GM21390 (cell line): ENCODE measurements at regions not wholly inside any gene's neighbourhood (a gene's known extent, or its start where the extent isn't known, plus 50 kb on each side); places are given as distances from the start of the nearest gene placed in this dataset.

Experiments used
- ATAC-seq: cut with Tn5 transposase; IDR thresholded peaks from one replicate; pipeline ENCODE4 v1.9.1; 2021; ENCODE audit not compliant: unreplicated experiment

DNA sequence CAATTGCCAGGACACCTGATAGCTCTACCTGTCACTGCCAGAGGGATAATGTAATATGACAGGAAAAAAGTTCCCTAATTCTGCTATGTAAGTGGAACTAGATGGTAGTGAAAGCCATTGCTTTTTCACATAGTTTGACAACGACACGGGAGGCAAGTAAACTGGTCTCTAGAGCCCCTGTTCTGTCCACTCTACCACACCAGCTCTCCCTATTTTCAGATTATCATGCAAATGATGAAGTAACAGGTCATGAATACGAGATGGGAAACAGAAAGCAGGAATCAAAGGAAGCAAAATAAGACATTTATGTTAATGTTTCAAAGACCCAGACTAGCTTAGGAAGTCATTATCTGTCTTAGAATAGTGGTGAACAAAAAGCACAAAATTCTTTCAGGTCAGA lies 56.2 kb downstream of the TAF11L14 start:
- no peak for ATAC-seq

DNA sequence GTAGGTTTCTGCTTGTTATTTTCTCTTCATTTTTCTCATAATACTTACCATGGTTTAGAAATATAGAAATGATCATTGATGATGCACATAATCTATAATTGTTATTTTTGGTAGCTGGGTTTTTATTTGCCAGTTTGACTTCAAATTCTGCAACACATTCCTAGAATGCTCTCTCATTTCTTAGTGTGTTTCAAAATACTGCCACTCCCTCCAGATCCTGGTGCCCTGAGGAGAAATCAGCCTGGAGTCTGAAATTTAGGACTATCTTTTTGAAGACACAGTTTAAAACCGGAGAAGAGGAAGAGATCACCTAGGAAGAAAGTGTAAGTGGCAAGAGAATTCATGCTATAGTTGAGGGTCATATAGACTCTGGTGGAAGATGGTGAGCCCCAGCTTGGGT lies 57.5 kb downstream of the TAF11L14 start:
- ATAC-seq: no peak

DNA sequence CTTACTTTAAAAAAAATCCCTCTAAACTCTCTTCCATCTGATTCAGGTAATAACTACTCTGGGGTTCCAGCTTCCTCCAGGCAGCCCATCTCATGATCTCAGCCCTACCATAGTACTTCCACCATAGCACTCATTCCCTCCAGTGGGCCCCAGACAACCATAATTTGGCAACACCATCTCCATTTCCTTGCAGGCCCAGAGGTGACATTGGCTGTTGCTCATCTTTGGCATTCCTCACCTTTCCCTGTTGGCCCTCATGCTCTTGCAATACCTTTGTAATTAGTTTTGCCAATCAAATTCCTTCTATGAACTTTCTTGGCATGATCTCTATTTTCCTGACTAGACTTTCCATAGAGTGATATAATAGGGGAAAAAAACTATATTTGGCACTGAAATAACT lies 60.1 kb downstream of the TAF11L14 start:
- no peak for ATAC-seq

DNA sequence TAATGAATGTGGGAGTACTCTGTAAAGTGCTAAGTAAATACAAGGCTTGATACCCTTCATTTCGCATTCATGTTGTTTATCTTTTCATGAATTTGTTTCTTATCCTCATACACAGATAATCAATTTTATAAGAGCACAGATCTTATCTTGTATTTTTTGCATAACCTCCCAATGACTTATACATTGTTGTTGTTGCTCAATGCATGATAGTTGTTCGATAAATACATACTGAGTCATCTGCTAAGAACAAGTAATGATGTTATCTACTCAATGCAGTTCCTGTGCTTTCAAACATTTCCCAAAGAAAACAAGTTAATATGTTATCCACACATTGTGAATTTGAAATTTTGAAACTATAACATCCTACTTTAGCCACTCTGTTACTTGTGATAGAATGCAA lies 60.7 kb downstream of the TAF11L14 start:
- no peak for ATAC-seq

DNA sequence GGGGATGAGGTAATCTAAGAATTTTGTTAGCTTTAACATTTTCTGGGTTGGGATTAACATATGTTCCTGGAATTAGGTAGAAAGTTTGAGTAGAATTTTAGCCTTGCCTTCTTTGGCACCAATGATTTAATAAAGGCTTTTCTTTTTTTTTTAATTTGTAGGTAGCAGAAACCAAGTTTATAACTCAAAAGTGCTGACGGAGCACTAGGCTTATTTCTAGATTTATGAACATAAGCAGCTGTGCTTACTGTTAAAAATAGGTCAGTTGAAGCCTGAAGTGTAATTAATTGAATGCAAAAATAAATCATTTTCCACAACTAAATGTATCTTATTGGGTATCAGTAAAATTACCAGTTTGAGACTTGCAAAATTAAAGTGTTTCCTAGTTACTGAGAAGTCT lies 62.4 kb downstream of the TAF11L14 start:
- ATAC-seq: no peak

DNA sequence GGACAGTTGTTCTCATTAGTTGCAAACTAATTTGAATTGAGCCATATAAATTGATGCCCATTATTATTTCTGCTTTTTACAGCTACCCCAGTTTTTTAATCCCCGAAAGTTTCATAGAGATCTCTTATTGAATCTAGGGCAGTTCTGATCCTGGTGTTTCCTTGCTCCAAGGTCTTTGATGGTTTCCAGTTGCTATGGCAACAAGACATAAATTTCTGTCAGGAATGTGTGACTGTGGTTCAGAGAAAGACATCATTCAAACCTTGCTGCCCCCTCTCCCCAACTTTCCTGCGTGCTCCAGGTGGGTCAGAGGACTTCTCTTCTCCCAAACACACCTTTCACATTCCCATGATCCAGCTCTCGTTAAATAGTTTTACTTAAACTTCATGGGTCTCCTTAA lies 63.4 kb downstream of the TAF11L14 start:
- no peak for ATAC-seq

DNA sequence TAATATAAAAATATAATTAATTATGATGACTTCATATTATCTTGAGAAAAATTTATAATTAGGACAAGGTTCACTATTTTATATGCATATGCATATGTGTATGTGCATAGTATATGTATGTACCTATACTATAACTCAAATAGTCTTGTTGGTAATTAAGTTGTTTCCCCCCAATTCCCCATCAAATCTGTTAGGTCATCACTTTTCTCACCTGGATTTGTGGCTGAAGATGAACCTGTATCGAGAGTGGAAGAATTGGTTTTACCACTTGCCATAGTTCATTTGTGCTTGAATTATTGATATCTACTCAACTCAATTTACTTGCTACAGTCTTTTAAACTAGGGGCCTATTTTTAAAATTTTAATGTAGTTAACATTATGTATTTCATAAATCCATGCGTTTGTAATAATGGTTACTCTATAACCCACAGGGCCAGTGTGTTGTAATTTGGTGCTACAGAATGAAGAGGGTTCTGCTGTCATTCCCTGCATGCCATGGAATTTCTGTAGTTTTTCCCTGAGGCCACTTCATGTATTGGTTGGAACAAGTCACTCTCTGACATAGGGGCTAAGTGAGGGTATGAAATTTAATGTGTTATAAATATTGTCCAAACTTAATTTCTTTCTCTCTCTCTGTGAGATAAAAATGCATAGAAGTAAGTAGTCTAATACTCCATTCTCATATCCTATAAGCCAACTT lies 74.9 kb downstream of the TAF11L14 start:
- no peak for ATAC-seq

DNA sequence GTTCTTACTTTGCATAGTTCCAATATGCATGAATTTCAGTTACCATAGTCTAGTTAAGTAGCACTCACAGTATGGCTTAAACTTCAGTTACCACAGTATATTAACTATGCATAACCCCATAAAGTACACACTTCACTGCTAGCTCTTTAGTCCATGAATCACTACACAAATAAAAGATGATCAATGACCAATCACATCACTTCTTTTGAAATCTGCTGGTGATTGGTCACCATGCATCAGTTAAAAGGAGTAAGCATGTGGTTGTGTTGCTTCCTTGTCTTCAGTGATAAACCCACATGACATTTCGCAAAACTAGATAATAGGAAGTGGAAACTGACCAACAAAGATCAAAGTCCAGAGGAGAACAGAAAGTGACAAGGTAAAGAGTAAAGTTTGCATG lies 79.0 kb downstream of the TAF11L14 start:
- no peak for ATAC-seq

DNA sequence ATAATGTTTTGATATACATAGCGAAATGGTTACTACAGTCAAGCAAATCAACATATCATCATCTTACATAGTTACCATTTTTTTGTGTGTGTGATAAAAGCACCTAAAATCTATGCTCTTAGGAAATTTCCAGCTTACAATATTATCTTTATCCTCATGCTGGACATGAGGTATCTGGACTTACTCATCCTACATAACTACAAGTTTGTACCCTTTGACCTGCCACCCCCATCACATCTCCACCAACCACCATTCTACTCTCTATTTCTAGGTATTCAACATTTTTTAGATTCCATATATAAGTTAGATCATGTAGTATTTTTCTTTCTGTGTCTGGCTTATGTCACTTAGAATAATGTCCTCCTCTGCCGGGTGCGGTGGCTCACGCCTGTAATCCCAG lies 79.9 kb downstream of the TAF11L14 start:
- ATAC-seq: no peak

DNA sequence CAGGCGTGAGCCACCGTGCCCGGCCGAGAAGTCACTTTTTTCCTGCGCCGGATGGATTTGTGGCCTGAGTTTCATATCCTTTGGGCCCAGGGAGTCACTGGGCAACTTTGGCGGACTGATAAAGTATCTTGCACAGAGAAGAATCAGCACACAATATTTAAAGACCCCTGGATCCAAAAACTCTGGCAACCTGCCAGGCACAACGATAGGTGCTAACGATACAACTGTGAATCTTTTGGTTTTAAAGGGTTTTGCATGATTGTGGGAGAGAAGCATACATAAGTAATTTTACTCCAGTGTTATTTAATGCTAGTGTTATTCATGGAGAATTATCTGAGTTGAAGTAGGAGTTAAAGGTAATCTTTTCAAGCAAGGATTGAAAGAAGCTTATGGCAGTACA lies 85.3 kb downstream of the TAF11L14 start:
- no peak for ATAC-seq

DNA sequence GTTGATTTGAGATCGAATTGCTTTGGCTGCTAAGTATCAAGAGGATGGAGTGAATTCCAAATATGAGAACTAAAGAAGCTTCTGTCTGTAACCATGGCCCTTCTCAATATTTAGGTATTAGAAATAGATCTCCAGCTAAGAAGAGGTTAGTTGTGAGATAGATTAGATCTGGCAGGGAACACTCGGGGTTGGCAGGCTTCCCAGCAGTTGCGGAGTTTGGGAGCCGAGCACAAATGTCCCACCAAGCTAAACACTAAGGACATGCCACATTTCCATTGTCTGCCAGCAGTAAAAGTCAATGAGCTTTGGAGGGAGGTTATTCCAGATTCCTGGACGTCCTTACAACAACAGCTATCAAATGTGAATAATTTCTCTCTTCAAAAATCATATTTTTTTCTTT lies 85.8 kb downstream of the TAF11L14 start:
- no peak for ATAC-seq

DNA sequence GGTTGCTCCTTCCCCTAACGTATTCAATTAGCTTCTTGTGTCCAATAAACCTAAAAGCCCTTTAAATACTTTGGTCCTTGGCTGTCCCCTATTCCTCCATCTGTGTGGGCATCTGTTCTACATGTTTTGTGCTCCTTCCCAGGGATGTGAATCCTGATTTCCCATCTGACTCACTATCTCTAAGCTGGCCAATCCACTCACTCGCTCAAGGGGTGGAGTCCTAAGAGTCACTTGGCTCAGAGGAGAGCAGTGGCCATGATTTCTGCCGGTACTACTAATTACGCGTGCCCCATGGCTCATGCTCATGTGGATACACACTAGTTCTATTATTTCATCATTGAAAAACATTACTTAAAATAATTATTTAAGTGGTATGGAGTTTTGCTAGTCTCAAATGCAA lies 89.6 kb downstream of the TAF11L14 start:
- no peak for ATAC-seq

DNA sequence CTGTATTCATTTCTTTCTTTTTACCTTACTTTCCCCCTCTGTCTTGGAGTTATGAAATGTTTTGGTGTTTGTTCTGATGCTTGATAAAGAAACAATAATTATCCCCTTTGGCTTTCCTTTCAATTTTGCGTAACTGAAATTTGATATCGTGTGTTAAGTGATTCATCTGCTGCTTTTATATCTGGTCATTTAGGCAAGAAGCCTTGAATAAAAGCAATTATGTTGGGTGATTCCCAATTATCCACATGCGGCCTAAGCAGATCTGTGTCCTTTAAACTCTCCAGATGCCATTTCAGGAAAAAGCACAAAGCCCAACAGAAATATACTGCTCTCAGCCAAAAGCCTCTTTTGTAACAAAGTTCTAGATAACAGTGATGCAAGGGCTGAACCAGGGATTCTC lies 92.8 kb downstream of the TAF11L14 start:
- no peak for ATAC-seq

DNA sequence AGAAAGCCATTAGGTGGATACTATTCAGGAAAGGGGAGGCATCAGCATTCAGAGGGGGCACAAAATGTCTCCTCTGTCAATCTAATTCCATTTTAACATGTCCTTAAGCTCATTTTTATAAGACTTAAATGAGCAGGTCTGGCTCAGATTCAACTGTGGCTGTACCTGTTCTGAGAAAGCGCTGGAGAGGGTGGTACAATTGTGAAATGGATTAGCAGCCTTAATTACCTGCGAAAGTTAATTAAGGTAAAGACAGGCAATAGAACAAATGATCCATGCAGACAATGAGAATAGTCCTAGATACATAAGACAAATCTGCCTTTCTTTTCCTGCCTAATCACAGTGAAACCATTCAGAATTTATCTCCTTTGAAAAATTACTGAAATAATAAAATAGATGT lies 96.2 kb downstream of the TAF11L14 start:
- no peak for ATAC-seq

DNA sequence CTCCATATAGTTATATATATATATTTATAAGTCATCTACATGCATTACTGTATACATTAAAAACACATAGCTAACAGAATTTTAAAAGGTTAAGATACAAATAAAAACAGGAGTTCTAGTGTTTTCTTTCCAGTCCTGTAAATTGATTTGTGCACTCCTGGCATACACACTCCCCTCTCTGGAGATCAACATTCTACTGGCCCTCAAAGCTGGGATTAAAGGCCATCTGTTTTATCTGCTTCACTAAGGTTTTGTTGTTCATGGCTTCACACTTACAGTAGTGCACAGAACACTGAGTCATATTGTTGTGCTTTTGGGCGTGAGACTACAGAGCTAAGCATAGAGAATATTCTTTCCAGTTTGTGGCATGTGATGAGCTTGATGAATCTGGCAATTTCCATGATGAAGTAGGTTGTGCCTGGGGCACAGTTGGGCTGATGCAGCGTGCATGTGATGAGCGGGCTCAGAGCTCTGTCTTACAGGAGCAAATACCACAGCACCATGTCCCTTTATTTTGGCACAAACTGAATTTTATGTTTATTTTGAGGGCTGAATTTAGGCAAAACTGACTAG lies 98.2 kb downstream of the TAF11L14 start:
- no peak for ATAC-seq

DNA sequence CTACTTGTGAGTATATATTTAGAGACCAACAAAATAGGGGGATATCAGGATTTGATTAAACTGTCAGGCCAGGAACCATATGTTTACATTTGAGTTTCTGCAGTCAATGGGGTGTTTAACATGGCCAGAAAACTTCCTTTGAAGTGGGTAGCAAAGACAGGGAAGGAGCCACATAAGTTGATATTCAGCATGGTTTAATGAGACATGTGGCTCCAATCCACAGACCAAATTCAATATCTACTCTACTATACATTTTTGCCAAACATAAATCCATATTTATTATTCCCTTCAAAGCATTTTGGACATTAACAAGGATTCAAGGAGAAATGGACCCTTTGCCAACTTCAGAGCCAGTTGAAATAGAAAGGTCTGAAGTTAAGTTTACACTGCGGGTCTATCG lies 99.8 kb downstream of the TAF11L14 start:
- ATAC-seq: no peak

DNA sequence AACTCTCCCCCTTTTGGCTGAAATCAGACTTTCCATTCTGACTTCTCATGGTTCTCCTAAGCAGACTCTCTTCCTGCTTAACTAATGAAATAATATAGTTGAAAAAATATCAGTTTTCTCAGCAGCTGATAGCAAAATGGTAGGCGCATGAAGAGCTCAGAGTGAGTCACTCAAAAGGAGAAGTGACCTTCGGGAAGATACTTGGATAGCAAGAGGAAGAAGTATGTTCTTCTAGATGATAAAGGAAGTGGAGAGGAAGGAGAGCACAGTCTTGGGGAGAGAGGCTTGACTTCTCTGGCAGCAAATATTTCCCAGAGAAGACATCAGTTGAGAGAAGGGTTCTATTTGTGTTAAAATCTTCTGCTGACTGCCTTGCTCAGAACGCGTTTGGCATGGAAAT lies 101.5 kb downstream of the TAF11L14 start:
- ATAC-seq: no peak

DNA sequence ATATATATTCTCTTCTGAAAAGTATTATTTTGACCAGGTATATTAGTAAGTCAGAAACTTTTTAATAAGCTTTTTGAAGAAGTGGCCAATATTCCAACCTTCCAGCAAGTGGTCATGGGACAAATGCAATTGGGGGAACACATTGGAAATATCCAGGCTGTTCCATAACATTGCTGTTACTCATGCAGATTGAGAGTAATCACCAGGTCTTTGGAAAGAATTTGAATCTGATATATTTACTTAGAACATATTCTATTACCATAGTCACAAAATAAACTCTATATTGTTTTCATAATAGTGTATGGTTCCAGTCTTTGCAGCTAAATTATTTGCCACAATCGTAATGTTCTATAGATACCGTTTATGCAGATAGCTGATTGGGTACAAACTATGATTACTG lies 102.8 kb downstream of the TAF11L14 start:
- no peak for ATAC-seq

DNA sequence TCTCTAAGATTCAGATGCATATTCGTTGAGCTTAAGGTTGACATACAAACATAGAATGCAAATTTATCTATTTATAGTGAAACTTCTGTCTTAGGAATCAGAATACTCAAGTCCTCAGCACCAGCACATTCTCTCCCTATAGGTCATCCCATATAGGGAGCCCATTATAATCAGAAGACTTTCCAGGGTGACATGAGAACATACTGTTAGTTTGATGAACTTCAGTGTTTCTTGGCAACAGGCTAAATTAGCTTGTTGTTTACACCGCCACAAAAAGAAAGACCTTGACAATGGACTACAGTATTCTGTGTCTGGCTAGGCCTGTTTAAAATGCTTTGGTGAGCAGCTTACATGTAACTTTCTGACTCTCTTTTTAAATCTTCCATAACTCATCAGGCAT lies 104.2 kb downstream of the TAF11L14 start:
- no peak for ATAC-seq

DNA sequence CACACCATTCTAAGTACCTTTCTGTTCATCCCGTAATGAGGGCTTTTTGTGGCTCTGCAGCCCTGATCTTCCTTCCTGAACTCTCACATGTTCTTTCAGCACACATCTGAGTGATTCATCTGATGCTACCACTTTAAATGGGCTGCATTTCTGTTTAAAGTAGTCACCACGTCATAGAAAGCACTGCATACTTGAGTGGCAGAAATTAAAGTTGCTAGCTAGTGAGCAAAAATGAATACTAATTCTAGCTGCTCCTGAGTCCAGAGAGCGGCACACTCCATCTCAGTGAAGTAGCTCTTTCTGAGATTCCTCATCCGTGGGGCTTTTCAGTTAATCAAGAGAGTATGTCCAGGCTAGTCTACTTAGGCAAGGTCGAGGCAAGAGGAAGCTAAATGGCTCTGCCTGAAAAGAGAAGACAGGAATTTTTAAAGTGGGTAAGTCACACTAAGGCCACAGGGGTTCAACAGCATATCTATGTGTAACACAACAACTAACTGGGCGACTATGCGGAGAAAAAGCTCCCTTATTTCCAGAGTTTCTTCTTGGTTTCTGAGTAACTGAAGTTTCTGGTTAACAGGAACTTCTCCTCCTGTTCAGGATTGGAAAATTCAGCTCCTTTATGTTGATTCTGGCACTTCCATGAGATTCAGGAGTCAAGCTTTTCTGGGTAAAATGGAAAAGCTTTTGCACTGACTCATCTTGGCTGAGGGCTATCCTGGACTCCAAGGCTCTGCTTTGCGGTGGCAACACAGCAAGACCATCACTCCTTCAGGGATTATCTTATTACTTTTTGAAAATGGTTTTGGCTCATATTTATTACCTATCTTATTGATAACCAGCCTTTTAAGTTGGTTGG lies 109.5 kb downstream of the TAF11L14 start:
- ATAC-seq: no peak

DNA sequence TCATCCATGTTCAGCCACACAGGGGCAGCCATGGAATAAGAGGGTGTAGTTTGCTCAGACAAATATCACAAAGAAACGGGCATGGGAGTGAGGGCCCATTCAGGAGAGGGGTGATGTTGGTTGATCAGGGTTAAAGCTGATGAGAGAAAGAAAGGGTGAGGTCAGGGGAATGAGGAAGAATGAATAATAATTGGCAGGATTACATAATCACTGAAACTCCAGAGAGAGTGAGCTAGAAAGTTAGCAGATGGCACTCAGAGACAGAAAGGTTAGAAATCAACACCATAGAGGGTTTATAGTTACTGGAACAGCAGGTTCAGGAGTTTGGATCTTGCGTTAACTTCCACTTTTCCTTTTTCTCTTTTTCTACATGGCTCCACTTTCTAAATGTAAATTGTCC lies 113.9 kb downstream of the TAF11L14 start:
- ATAC-seq: no peak

DNA sequence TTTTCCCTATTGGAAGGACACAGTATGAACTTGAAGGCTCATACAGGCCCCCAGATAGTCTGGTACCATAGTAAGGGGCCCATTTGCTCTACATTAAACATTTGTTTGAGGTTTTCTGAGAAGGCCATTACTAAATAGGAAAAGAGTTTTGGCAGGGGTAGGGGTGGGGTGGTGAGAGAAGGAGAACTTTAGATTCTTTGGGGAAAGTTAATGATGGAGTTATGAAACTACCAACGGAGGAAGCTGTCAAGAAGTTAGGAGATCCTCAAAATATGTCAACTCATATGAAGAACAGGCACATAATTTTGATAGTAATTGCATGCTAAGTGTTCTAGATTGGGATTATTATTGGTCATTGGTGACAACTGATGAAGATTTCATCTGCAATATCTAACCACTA lies 114.7 kb downstream of the TAF11L14 start:
- no peak for ATAC-seq
